Upper lobe of left lung (tissue), 4 donors: ENCODE measurements at regions not wholly inside any gene's neighbourhood (a gene's known extent, or its start where the extent isn't known, plus 50 kb on each side); places are given as distances from the start of the nearest gene placed in this dataset.

Experiments used
- CTCF ChIP-seq, 6 experiments: fragments of 450-650 bp in 4 of 6; fragments of 200-600 bp in 2 of 6; sonication (generic) in 2 of 6; IDR thresholded peaks; one replicate each; pipeline ENCODE4 v1.5.1; 2016 to 2019; ENCODE audit warnings: antibody characterized with exemption in 6 of 6
- POLR2AphosphoS5 ChIP-seq, 2 donors: sonication (generic); formaldehyde crosslinking; IDR thresholded peaks; one replicate each; pipeline ENCODE4 v1.5.1; 2017; ENCODE audit warnings: antibody characterized with exemption in 2 of 2

DNA sequence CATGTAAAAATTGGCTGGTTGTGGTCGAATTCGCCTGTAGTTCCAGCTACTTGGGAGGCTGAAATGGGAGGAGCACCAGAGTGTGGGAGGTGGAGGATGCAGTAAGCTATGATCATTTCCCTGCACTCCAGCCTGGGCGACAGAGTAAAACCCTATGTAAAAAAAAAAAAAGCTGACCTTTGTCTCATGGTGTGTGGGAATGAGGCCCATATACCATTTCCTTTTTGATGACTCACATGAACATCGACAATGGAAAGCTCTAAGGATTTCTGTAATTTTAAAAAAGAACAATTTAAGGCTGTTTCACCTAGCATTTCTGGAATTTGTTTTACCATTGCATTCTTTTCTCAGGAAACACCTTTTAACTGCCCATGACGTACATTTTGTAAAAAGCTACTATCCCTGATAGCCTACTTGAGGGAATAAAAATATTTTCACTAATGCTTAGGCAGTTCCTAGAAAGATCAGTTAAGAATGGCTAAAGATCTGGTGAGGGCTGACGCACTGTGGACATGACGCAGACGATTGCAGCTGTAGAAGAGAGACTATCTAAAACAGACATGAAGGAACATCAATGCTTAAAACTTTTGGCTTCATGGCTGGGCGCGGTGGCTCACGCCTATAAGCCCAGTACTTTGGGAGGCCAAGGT lies 400.6 kb upstream of the IGFBP3 start:
- TF ChIP-seq CTCF (IDR thresholded peaks at IDR 0.05): no peak
- no peak for TF ChIP-seq POLR2AphosphoS5 (IDR thresholded peaks at IDR 0.05)
